WTC11 (cell line): ENCODE measurements at regions not wholly inside any gene's neighbourhood (a gene's known extent, or its start where the extent isn't known, plus 50 kb on each side); places are given as distances from the start of the nearest gene placed in this dataset.

Experiments
- ATAC-seq: fragments of 200-7000 bp; cut with Tn5 transposase; 2 replicates; pipeline ENCODE4 v1.10.0; 2021; ENCODE audit warnings: mild to moderate bottlenecking, moderate library complexity
- CTCF ChIA-PET: fragments of 300-600 bp; sonication (Branson Sonifier 250); formaldehyde crosslinking; loops from one replicate; lab custom pipeline; 2021; ENCODE audit warnings: antibody characterized with exemption; lab: Charles Lee
- POLR2A ChIA-PET: fragments of 350-600 bp; sonication (Branson Sonifier 250); formaldehyde crosslinking; loops from one replicate; lab custom pipeline; 2021; ENCODE audit warnings: antibody characterized with exemption; lab: Charles Lee
- DNase-seq: peaks from one replicate; pipeline ENCODE4 v3.0.0; 2021; ENCODE audit warnings: low spot score
- H3K27ac Mint-ChIP-seq: 2 replicates; pipeline ENCODE4 v1.8.0; 2021; ENCODE audit warnings: mixed read lengths
- H3K27me3 Mint-ChIP-seq: 2 replicates; pipeline ENCODE4 v1.8.0; 2021; ENCODE audit warnings: low read depth, mild to moderate bottlenecking, moderate library complexity, mixed read lengths
- H3K36me3 Mint-ChIP-seq: 2 replicates; pipeline ENCODE4 v1.8.0; 2021; ENCODE audit warnings: mixed read lengths
- H3K4me1 Mint-ChIP-seq: 2 replicates; pipeline ENCODE4 v1.8.0; 2022; ENCODE audit warnings: mixed read lengths
- H3K4me3 Mint-ChIP-seq: 2 replicates; pipeline ENCODE4 v1.8.0; 2021; ENCODE audit warnings: mild to moderate bottlenecking, moderate library complexity, mixed read lengths
- H3K9me3 Mint-ChIP-seq: 2 replicates; pipeline ENCODE4 v1.8.0; 2021; ENCODE audit warnings: mixed read lengths
- ATF6 ChIP-seq: sonication (generic); formaldehyde crosslinking; IDR thresholded peaks from 2 replicates; pipeline ENCODE4 v1.8.1; 2023; ENCODE audit warnings: mild to moderate bottlenecking, missing genetic modification reagents
- CREB1 ChIP-seq: sonication (generic); formaldehyde crosslinking; IDR thresholded peaks from 2 replicates; pipeline ENCODE4 v1.8.0; 2023; ENCODE audit warnings: mild to moderate bottlenecking, missing genetic modification reagents
- ESRRA ChIP-seq: sonication (generic); formaldehyde crosslinking; IDR thresholded peaks from 2 replicates; pipeline ENCODE4 v1.8.1; 2022; ENCODE audit warnings: mild to moderate bottlenecking, missing genetic modification reagents, borderline replicate concordance
- GABPB1 ChIP-seq: sonication (generic); formaldehyde crosslinking; IDR thresholded peaks from 2 replicates; pipeline ENCODE4 v1.8.1; 2023; ENCODE audit warnings: mild to moderate bottlenecking, missing genetic modification reagents
- JAZF1 ChIP-seq: fragments of 250-450 bp; sonication (Bioruptor Pico); IDR thresholded peaks from 2 replicates; pipeline ENCODE4 v1.9.0; 2021; ENCODE audit warnings: moderate library complexity, mild to moderate bottlenecking, inconsistent platforms
- NR2C2 ChIP-seq: sonication (generic); formaldehyde crosslinking; IDR thresholded peaks from 2 replicates; pipeline ENCODE4 v1.8.0; 2022; ENCODE audit warnings: mild to moderate bottlenecking, missing genetic modification reagents
- SMAD4 ChIP-seq: sonication (generic); formaldehyde crosslinking; IDR thresholded peaks from 2 replicates; pipeline ENCODE4 v1.8.0; 2022; ENCODE audit warnings: mild to moderate bottlenecking, missing genetic modification reagents
- TCF7 ChIP-seq: sonication (generic); formaldehyde crosslinking; IDR thresholded peaks from 2 replicates; pipeline ENCODE4 v1.8.0; 2022; ENCODE audit warnings: mild to moderate bottlenecking, low read depth, missing genetic modification reagents, moderate library complexity
- ZBTB21 ChIP-seq: sonication (generic); formaldehyde crosslinking; IDR thresholded peaks from 2 replicates; pipeline ENCODE4 v1.8.1; 2023; ENCODE audit warnings: mild to moderate bottlenecking, missing genetic modification reagents, borderline replicate concordance
- ZNF232 ChIP-seq: sonication (generic); formaldehyde crosslinking; IDR thresholded peaks from 2 replicates; pipeline ENCODE4 v1.8.0; 2022; ENCODE audit warnings: mild to moderate bottlenecking, missing genetic modification reagents
- ZNF281 ChIP-seq: sonication (generic); formaldehyde crosslinking; IDR thresholded peaks from 2 replicates; pipeline ENCODE4 v1.8.0; 2023; ENCODE audit warnings: mild to moderate bottlenecking, missing genetic modification reagents
- ZNF317 ChIP-seq: sonication (generic); formaldehyde crosslinking; IDR thresholded peaks from 2 replicates; pipeline ENCODE4 v1.8.1; 2023; ENCODE audit warnings: low read depth, mild to moderate bottlenecking, moderate library complexity, missing genetic modification reagents, borderline replicate concordance
- ZNF396 ChIP-seq: fragments of 250-450 bp; sonication (Bioruptor Pico); IDR thresholded peaks from 2 replicates; pipeline ENCODE4 v1.8.0; 2021; ENCODE audit warnings: mild to moderate bottlenecking, moderate library complexity, borderline replicate concordance
- ZNF425 ChIP-seq: fragments of 250-450 bp; sonication (Bioruptor Pico); conservative IDR thresholded peaks from 2 replicates; pipeline ENCODE4 v1.9.0; 2021; ENCODE audit warnings: mild to moderate bottlenecking
- TF ChIP-seq, protein P1 (sequence below): sonication (generic); formaldehyde crosslinking; conservative IDR thresholded peaks from 2 replicates; pipeline ENCODE4 v1.8.1; 2023; ENCODE audit warnings: mild to moderate bottlenecking, low read depth, missing genetic modification reagents, moderate library complexity
- TF ChIP-seq, protein P2 (sequence below): fragments of 250-450 bp; sonication (Bioruptor Pico); IDR thresholded peaks from 2 replicates; pipeline ENCODE4 v1.9.0; 2021; ENCODE audit warnings: mild to moderate bottlenecking
- TF ChIP-seq, protein P3 (sequence below): fragments of 250-450 bp; sonication (Bioruptor Pico); IDR thresholded peaks from 2 replicates; pipeline ENCODE4 v1.9.0; 2021; ENCODE audit warnings: moderate library complexity, mild to moderate bottlenecking, inconsistent platforms, borderline replicate concordance

- Mint-ChIP-seq H3K36me3 (peaks cover 13% of the 10 kb centered on the region), H3K27ac (no peak overlapping the region), H3K9me3 (peaks cover 35% of the 10 kb centered on the region), H3K4me1 (no peaks in the 10 kb centered on the region)
- no peak for ATAC-seq
- POLR2A ChIA-PET, result no interaction called here
- CTCF ChIA-PET, result no interaction called here
- TF ChIP-seq TCF7 (CRISPR knock-in tag) (no peak), SMAD4 (no peak), ESRRA (CRISPR knock-in tag) (no peak), ATF6 (CRISPR knock-in tag) (no peak), ZBTB21 (CRISPR knock-in tag) (no peak), ZNF425 (CRISPR knock-in tag) (no peak), ZNF281 (CRISPR knock-in tag) (no peak), ZNF232 (CRISPR knock-in tag) (no peak), ZNF317 (no peak)
- TF ChIP-seq, protein P1, sequence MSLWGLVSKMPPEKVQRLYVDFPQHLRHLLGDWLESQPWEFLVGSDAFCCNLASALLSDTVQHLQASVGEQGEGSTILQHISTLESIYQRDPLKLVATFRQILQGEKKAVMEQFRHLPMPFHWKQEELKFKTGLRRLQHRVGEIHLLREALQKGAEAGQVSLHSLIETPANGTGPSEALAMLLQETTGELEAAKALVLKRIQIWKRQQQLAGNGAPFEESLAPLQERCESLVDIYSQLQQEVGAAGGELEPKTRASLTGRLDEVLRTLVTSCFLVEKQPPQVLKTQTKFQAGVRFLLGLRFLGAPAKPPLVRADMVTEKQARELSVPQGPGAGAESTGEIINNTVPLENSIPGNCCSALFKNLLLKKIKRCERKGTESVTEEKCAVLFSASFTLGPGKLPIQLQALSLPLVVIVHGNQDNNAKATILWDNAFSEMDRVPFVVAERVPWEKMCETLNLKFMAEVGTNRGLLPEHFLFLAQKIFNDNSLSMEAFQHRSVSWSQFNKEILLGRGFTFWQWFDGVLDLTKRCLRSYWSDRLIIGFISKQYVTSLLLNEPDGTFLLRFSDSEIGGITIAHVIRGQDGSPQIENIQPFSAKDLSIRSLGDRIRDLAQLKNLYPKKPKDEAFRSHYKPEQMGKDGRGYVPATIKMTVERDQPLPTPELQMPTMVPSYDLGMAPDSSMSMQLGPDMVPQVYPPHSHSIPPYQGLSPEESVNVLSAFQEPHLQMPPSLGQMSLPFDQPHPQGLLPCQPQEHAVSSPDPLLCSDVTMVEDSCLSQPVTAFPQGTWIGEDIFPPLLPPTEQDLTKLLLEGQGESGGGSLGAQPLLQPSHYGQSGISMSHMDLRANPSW (CRISPR knock-in tag), result no peak
- TF ChIP-seq, all 79 proteins: peak for 0
- H3K4me3 Mint-ChIP-seq, result no peak overlapping the region
- H3K27me3 Mint-ChIP-seq, result no peaks in the 10 kb centered on the region
- no peak for DNase-seq
Measured at GRCh38 chr13:82817133-82817532, 1065.1 kb downstream of the SLITRK1 start.

DNA sequence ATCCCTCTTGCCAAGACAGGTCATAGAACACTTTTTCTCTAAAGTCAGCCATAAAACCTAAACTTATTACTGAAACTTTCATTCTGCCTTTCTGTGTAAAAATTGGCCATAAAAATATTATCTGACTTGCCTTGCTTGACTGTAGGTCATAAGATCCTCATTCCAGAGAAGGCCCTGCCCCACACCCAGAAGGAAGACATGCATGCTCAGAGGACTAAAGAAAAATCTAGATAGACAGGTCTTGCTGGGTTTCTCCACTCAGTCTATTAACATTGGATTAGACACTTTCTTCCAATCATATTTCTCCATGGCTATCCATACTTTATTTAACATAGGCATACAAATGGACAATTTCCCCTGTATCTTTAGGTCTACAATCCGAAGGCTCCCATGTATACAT, 1066.5 kb downstream of the SLITRK1 start:
- no peak overlapping the region for H3K4me3 Mint-ChIP-seq
- ATAC-seq (no peak), DNase-seq (no peak)
- H3K27ac Mint-ChIP-seq, result no peak overlapping the region
- H3K36me3 Mint-ChIP-seq, result peaks cover 14% of the 10 kb centered on the region
- ChIA-PET POLR2A (no interaction called here), CTCF (no interaction called here)
- H3K9me3 Mint-ChIP-seq, result peaks cover 42% of the 10 kb centered on the region
- no peaks in the 10 kb centered on the region for H3K4me1 Mint-ChIP-seq
- H3K27me3 Mint-ChIP-seq, result no peaks in the 10 kb centered on the region
- TF ChIP-seq CREB1 (CRISPR knock-in tag) (no peak), JAZF1 (CRISPR knock-in tag) (no peak), NR2C2 (CRISPR knock-in tag) (no peak), GABPB1 (CRISPR knock-in tag) (no peak), ZNF396 (no peak)
- TF ChIP-seq, protein P2, sequence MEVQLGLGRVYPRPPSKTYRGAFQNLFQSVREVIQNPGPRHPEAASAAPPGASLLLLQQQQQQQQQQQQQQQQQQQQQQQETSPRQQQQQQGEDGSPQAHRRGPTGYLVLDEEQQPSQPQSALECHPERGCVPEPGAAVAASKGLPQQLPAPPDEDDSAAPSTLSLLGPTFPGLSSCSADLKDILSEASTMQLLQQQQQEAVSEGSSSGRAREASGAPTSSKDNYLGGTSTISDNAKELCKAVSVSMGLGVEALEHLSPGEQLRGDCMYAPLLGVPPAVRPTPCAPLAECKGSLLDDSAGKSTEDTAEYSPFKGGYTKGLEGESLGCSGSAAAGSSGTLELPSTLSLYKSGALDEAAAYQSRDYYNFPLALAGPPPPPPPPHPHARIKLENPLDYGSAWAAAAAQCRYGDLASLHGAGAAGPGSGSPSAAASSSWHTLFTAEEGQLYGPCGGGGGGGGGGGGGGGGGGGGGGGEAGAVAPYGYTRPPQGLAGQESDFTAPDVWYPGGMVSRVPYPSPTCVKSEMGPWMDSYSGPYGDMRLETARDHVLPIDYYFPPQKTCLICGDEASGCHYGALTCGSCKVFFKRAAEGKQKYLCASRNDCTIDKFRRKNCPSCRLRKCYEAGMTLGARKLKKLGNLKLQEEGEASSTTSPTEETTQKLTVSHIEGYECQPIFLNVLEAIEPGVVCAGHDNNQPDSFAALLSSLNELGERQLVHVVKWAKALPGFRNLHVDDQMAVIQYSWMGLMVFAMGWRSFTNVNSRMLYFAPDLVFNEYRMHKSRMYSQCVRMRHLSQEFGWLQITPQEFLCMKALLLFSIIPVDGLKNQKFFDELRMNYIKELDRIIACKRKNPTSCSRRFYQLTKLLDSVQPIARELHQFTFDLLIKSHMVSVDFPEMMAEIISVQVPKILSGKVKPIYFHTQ (CRISPR knock-in tag), result no peak
- TF ChIP-seq, protein P3, sequence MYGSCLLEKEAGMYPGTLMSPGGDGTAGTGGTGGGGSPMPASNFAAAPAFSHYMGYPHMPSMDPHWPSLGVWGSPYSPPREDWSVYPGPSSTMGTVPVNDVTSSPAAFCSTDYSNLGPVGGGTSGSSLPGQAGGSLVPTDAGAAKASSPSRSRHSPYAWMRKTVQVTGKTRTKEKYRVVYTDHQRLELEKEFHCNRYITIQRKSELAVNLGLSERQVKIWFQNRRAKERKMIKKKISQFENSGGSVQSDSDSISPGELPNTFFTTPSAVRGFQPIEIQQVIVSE (CRISPR knock-in tag), result no peak
